Ishikawa (cell line): ENCODE measurements at regions not wholly inside any gene's neighbourhood (a gene's known extent, or its start where the extent isn't known, plus 50 kb on each side); places are given as distances from the start of the nearest gene placed in this dataset.

Experiments used
- CREB1 ChIP-seq: IDR thresholded peaks from 2 replicates; pipeline ENCODE4 v1.6.1; 2012; ENCODE audit warnings: low read depth
- TEAD4 ChIP-seq: IDR thresholded peaks from 2 replicates; pipeline ENCODE4 v1.6.1; 2012
- YY1 ChIP-seq: IDR thresholded peaks from 2 replicates; pipeline ENCODE4 v1.6.1; 2012; ENCODE audit warnings: low read depth

DNA sequence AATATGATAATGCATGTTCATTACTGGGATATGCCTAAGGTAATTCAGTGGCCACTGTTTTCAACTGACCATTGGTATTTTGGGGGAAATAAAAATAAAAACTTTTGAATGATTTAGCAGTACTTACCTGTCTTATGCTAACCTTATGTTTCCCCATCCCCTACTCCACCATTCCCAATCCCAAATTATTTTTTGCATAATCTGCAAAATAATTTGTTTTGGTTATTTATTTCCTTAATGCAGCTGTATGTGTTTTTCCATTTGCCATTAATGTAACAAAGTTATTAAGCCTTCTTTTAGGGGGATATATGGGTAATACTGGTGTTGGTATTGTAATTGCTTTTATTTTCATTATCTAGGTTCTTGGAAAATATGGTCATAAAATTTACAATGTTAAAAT, 213.9 kb upstream of the GULP1 start:
- TF ChIP-seq YY1: no peak
- TF ChIP-seq TEAD4: no peak
- TF ChIP-seq CREB1: no peak
